HEK293 (cell line): ENCODE measurements at regions not wholly inside any gene's neighbourhood (a gene's known extent, or its start where the extent isn't known, plus 50 kb on each side); places are given as distances from the start of the nearest gene placed in this dataset.

Source experiments
- CTCF ChIP-seq: fragments of 450-650 bp; formaldehyde crosslinking; IDR thresholded peaks from 2 replicates; pipeline ENCODE4 v1.5.1; 2016; ENCODE audit warnings: missing biosample characterization, missing genetic modification characterization
- PRDM10 ChIP-seq: fragments of 450-650 bp; formaldehyde crosslinking; IDR thresholded peaks from 2 replicates; pipeline ENCODE4 v1.5.1; 2016; ENCODE audit warnings: missing biosample characterization, missing genetic modification characterization
- ZBTB7A ChIP-seq: fragments of 450-650 bp; formaldehyde crosslinking; IDR thresholded peaks from 2 replicates; pipeline ENCODE4 v1.5.1; 2016; ENCODE audit warnings: low read depth, missing biosample characterization, missing genetic modification characterization
- ZNF2 ChIP-seq: fragments of 450-650 bp; formaldehyde crosslinking; IDR thresholded peaks from 2 replicates; pipeline ENCODE4 v1.5.1; 2016; ENCODE audit warnings: missing biosample characterization, missing genetic modification characterization
- ZNF645 ChIP-seq: fragments of 450-650 bp; formaldehyde crosslinking; IDR thresholded peaks from 2 replicates; pipeline ENCODE4; 2016; ENCODE audit warnings: missing biosample characterization, missing genetic modification characterization

GRCh38 chr2:64289251-64289650, 145.0 kb upstream of the PELI1 start:
- TF ChIP-seq ZNF2 (tag by site-specific recombination) (no peak), CTCF (no peak), PRDM10 (tag by site-specific recombination) (no peak), ZNF645 (tag by site-specific recombination) (no peak), ZBTB7A (tag by site-specific recombination) (no peak)
